DMS153 (cell line): ENCODE measurements at regions not wholly inside any gene's neighbourhood (a gene's known extent, or its start where the extent isn't known, plus 50 kb on each side); places are given as distances from the start of the nearest gene placed in this dataset.
"Not testable (repeated sequence)": the region's sequence is repeated elsewhere in the genome, so short reads cannot be mapped to it uniquely, and the experiment has no call there.

Source experiments
- DNase-seq: peaks from one replicate; lab custom pipeline; 2025; lab: John Stamatoyannopoulos, UW

GRCh38 chr5:167827766-167828165 lies 463.7 kb upstream of the WWC1 start:
- DNase-seq, result no peak

GRCh38 chr5:167831754-167832504 lies 459.5 kb upstream of the WWC1 start:
- no peak for DNase-seq

GRCh38 chr5:167832609-167833008 lies 458.8 kb upstream of the WWC1 start:
- DNase-seq, result no peak

GRCh38 chr5:167833456-167833855 lies 458.0 kb upstream of the WWC1 start:
- DNase-seq, result no peak

GRCh38 chr5:167835146-167835545 lies 456.3 kb upstream of the WWC1 start:
- no peak for DNase-seq

- DNase-seq, result no peak
Measured at GRCh38 chr5:167837127-167837526, 454.3 kb upstream of the WWC1 start.

GRCh38 chr5:167839065-167839464 lies 452.4 kb upstream of the WWC1 start:
- DNase-seq, result no peak

GRCh38 chr5:167840527-167841130 lies 450.8 kb upstream of the WWC1 start:
- DNase-seq, result no peak

GRCh38 chr5:167843881-167844572 lies 447.4 kb upstream of the WWC1 start:
- no peak for DNase-seq

- no peak for DNase-seq
Measured at GRCh38 chr5:167845952-167846351, 445.5 kb upstream of the WWC1 start.

GRCh38 chr5:167849874-167850273 lies 441.6 kb upstream of the WWC1 start:
- no peak for DNase-seq

- DNase-seq, result no peak
Measured at GRCh38 chr5:167850911-167851310, 440.5 kb upstream of the WWC1 start.

- no peak for DNase-seq
Measured at GRCh38 chr5:167851416-167851815, 440.0 kb upstream of the WWC1 start.

GRCh38 chr5:167852515-167852914 lies 438.9 kb upstream of the WWC1 start:
- DNase-seq, result no peak

GRCh38 chr5:167853421-167853820 lies 438.0 kb upstream of the WWC1 start:
- no peak for DNase-seq

- DNase-seq, result no peak
Measured at GRCh38 chr5:167855818-167856217, 435.6 kb upstream of the WWC1 start.

GRCh38 chr5:167857321-167857720 lies 434.1 kb upstream of the WWC1 start:
- DNase-seq, result no peak

- DNase-seq, result not testable (repeated sequence)
Measured at GRCh38 chr5:167858186-167858855, 433.1 kb upstream of the WWC1 start.

GRCh38 chr5:167861129-167861927 lies 430.1 kb upstream of the WWC1 start:
- DNase-seq, result no peak

- no peak for DNase-seq
Measured at GRCh38 chr5:167861928-167862426, 429.5 kb upstream of the WWC1 start.

GRCh38 chr5:167863883-167864282 lies 427.6 kb upstream of the WWC1 start:
- no peak for DNase-seq

GRCh38 chr5:167864801-167865200 lies 426.6 kb upstream of the WWC1 start:
- no peak for DNase-seq
